Lower lobe of right lung (tissue), 2 donors: ENCODE measurements at regions not wholly inside any gene's neighbourhood (a gene's known extent, or its start where the extent isn't known, plus 50 kb on each side); places are given as distances from the start of the nearest gene placed in this dataset.

Source experiments
- ATAC-seq, 2 donors: fragments of 200-7000 bp; cut with Tn5 transposase; one replicate each; pipeline ENCODE4 v1.9.1; 2020 to 2022; ENCODE audit warnings: mild to moderate bottlenecking in 2 of 2, moderate library complexity in 2 of 2
- DNase-seq: peaks from one replicate; pipeline ENCODE4 v3.0.0-alpha.2; 2020
- H3K27ac ChIP-seq: fragments of 200-600 bp; one replicate; pipeline ENCODE4 v1.8.0; 2022
- H3K27me3 ChIP-seq: fragments of 200-600 bp; one replicate; pipeline ENCODE4 v1.8.0; 2022; ENCODE audit warnings: low read depth
- H3K36me3 ChIP-seq: fragments of 200-600 bp; one replicate; pipeline ENCODE4 v1.8.0; 2022; ENCODE audit warnings: mild to moderate bottlenecking
- H3K4me1 ChIP-seq: fragments of 200-600 bp; one replicate; pipeline ENCODE4 v1.8.0; 2022
- H3K4me3 ChIP-seq: fragments of 200-600 bp; one replicate; pipeline ENCODE4 v1.8.0; 2022; ENCODE audit warnings: mild to moderate bottlenecking
- H3K9me3 ChIP-seq: fragments of 200-600 bp; one replicate; pipeline ENCODE4 v1.8.0; 2022
- CTCF ChIP-seq: fragments of 200-600 bp; IDR thresholded peaks from one replicate; pipeline ENCODE4 v1.8.0; 2022; ENCODE audit warnings: antibody characterized with exemption, mild to moderate bottlenecking
- intact Hi-C: fragments of 100-400 bp; cut with DNase I; formaldehyde crosslinking; loops from one replicate; pipeline ENCODE4 v1.11.0; 2022
- donor health status: DM: no; HTN: yes; CAD: no; lungs with severe emphysema.

DNA sequence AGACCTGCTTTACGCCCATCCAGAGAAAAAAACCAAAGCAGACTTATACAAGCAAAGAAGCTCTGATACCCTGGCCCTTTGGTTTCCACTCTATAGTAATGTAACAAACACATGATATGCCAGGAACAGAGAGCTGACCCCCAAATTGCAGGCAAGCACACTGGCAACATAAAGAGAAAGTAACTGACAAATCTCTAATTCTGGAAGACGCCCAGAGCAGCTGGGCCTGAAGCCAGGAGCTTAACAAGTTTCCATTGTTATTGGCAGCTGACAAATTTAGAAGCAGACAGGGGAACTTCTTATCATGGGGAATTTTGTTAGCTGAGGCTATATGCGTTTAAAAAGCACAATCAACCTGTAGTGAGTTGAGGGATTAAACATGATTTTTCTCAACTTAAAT is 158.0 kb downstream of the DLEU7 start:
- Histone ChIP-seq H3K36me3 (no peaks in the 10 kb centered on the region), H3K4me3 (no peak overlapping the region), H3K27ac (peak overlapping the region; percentile 32), H3K9me3 (no peaks in the 10 kb centered on the region), H3K27me3 (no peaks in the 10 kb centered on the region), H3K4me1 (peaks cover 26% of the 10 kb centered on the region)
- ATAC-seq: no peak
- no peak for TF ChIP-seq CTCF
- intact Hi-C loops: no loop called here
- DNase-seq: peak; percentile 53

DNA sequence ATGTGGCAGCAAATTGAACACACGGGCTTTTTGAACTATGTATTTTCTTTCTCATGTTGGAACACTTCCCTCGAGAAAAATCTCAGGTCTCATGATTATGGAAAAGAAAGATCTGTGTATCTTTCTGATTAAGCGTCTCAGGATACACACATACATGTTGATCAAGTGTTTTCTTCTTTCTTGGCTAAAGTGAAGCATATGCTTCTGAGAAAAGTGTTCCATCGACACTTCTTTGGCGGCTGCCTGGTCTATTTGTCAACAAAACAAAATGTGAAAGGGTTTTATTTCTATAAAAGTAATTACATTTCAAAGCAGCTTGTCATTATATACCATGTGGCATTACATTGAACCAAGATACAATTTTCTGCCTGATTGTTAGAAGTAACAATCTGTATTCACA is 157.5 kb downstream of the DLEU7 start:
- intact Hi-C loops: no loop called here
- Histone ChIP-seq H3K4me3 (no peak overlapping the region), H3K4me1 (peaks cover 26% of the 10 kb centered on the region), H3K36me3 (no peaks in the 10 kb centered on the region), H3K27me3 (no peaks in the 10 kb centered on the region), H3K9me3 (no peaks in the 10 kb centered on the region), H3K27ac (peak overlapping the region; percentile 32)
- DNase-seq: no peak
- no peak for TF ChIP-seq CTCF
- ATAC-seq: no peak

DNA sequence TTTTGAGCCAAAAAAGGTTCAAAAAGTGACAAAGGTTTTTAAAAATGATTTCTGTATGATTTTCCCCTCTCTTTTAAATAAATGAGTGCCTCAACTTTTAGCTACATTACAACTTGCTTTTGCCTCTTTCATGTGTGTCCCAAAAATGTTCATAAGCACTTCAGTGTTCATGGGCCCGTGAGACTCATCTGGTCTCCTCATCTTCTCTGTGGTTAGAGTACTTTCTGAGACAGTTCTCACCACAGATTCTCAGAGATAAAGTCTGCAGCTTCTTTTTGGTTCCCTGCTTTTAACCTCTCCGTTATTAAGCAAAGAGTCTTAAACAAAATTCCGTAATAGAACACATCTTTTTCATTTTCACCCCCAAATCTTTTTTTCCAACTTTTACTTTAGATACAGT is 156.9 kb downstream of the DLEU7 start:
- no peaks in the 10 kb centered on the region for H3K27me3 ChIP-seq
- ATAC-seq (no peak), DNase-seq (no peak)
- peaks cover 26% of the 10 kb centered on the region for H3K4me1 ChIP-seq
- no peaks in the 10 kb centered on the region for H3K36me3 ChIP-seq
- H3K27ac ChIP-seq: peak overlapping the region; percentile 1
- no peak for TF ChIP-seq CTCF
- no peak overlapping the region for H3K4me3 ChIP-seq
- intact Hi-C loops: no loop called here
- no peaks in the 10 kb centered on the region for H3K9me3 ChIP-seq

DNA sequence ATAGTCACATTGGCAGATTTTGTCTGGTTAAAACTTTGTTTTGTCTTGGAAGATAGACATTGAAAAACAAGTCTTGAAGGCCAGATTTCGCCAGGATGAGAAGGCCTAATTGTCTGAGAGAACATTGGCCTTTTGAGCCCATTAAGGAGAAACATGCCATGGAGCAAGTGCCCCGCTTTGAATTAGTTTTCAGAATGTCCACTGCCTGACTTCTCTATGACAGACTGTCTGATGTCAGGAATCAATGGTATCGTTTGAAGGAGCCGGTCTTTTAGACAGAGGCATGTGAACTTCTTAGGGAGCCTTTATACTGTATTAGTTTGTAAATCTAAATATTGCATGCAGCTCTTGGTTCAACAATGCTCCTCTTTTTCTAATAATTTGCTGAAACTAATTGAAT is 155.9 kb downstream of the DLEU7 start:
- intact Hi-C loops: no loop called here
- Histone ChIP-seq H3K27ac (no peak overlapping the region), H3K27me3 (no peaks in the 10 kb centered on the region), H3K4me1 (peaks cover 32% of the 10 kb centered on the region), H3K36me3 (no peaks in the 10 kb centered on the region), H3K9me3 (no peaks in the 10 kb centered on the region), H3K4me3 (no peak overlapping the region)
- no peak for ATAC-seq
- TF ChIP-seq CTCF: no peak
- no peak for DNase-seq

DNA sequence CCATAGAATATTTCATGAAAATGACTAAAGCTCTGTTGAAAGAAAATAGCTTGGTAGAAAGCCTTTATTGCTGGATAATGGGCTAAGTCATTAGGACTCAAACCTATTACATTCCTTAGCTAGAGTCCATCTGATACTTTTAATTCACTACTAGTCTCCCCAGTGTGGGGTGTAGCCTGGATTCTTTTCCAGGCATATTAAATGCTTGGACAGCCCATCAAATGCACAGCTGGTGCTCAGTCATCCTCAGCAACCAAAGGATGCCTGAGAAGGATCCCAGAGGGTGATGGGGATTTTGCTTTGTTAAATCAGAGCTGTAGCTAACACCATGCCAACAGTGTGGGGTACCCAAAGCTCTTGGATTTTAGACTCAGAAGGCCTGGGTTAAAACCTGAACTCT is 153.5 kb downstream of the DLEU7 start:
- TF ChIP-seq CTCF: no peak
- intact Hi-C loops: no loop called here
- DNase-seq: no peak
- Histone ChIP-seq H3K9me3 (no peaks in the 10 kb centered on the region), H3K27ac (no peak overlapping the region), H3K4me1 (peaks cover 31% of the 10 kb centered on the region), H3K36me3 (no peaks in the 10 kb centered on the region), H3K4me3 (no peak overlapping the region), H3K27me3 (no peaks in the 10 kb centered on the region)
- ATAC-seq: no peak

GRCh38 chr13:50691176-50691680 is 152.3 kb downstream of the DLEU7 start:
- H3K27ac ChIP-seq: no peak overlapping the region
- DNase-seq (no peak), ATAC-seq (no peak)
- no peaks in the 10 kb centered on the region for H3K9me3 ChIP-seq
- H3K4me3 ChIP-seq: no peak overlapping the region
- peaks cover 19% of the 10 kb centered on the region for H3K4me1 ChIP-seq
- no peak for TF ChIP-seq CTCF
- no peaks in the 10 kb centered on the region for H3K36me3 ChIP-seq
- intact Hi-C loops: no loop called here
- no peaks in the 10 kb centered on the region for H3K27me3 ChIP-seq
